ENCODE measurements at regions not wholly inside any gene's neighbourhood (a gene's known extent, or its start where the extent isn't known, plus 50 kb on each side); places are given as distances from the start of the nearest gene placed in this dataset.

DNA sequence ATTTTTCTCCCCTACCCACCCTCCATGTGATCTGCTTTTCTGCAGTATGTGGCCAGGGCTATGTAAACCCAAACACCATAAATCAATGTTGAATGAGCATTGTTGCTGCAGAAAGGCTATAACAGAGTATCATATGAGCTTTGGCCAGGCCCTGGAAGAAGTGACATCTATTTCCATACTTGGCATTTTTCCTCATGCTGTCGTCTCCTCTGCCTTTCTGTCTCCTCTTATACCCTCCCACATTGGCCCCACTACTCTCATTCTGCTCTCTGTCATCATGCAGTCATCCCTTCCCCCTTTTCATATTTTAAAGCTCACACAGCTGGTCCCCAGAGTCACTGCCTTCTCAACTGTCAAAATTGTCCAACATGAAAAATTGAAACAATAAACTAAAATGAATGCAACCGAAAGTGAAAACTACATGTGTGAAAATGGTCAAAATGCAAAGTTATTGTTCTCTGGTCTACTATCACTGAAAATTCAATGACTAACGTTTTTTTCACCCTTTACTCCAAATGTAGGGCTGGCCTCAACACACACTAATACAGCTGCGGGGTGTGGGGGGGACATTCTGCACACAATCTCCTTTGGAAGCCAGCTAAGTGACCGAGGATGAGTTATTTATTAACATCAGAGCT lies 290.7 kb upstream of the TMPO start:
- no peaks in the 10 kb centered on the region for H3K9me3 Mint-ChIP-seq
- H3K4me3 Mint-ChIP-seq: no peak overlapping the region
- no peaks in the 10 kb centered on the region for H3K27me3 Mint-ChIP-seq (ENCODE audit: low read depth)
- H3K36me3 Mint-ChIP-seq (ENCODE audit: low read depth): no peaks in the 10 kb centered on the region
- H3K4me1 Mint-ChIP-seq (ENCODE audit: low read depth): peaks cover 2% of the 10 kb centered on the region
- H3K27ac Mint-ChIP-seq: no peak overlapping the region

DNA sequence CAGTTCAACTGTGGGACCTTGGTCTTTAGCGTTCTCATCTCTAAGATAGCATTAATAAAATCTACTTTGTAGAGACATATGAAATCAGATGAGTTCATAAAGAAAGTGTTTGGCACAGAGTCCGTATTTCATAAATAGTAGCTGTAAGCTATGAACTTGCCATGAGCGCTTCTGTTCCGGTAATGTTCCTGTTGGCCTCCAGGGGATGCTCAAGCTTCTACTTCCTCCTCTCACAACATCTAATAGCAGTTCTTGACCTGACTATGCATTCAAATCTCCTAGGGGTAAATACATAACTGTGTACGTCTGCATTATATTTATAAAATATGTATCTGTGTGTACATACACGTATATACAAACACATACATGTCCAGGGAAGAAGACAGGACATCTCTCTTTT lies 288.2 kb upstream of the TMPO start:
- Mint-ChIP-seq H3K27me3 (ENCODE audit: low read depth) (peaks cover 6% of the 10 kb centered on the region), H3K27ac (no peak overlapping the region), H3K4me1 (ENCODE audit: low read depth) (peaks cover 2% of the 10 kb centered on the region), H3K4me3 (no peak overlapping the region), H3K36me3 (ENCODE audit: low read depth) (no peaks in the 10 kb centered on the region), H3K9me3 (no peaks in the 10 kb centered on the region)

DNA sequence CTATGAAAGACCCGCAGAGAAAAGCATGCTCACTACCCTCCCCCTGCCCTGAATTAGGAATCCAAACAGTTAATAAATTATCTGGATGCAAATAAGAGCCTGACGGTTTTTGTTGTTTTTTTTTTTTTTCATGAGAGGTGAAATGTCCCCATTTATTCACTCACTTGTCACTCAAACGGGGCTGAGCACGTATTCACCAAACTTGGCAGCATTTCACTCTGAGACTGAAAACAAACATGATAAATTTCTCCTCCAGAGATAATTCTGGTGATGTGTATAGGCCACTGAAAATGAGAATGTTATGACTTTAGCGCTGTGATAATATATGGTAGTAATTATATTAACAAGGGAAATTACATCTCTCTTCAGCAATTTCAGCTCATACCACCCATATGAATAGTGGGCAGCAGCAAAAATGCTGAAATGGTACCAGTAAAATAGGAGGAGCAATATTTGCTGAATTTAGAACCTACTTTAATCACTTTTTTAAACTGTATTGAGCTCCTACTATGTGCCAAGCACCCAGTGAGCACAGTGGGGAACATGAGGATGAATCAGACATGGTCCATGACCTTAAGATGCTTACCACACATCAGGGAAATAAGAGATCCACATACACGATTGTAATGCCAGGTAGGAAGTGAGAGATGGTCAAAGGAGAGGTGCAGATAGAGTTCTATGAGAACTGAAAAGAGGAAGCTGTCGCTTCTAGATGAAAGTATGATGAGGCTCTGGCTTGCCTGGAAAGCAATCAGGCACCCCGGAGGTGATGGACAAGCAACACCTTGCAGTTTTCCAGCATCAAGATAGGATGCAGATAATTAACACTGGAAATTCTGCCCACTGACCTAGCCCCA lies 286.5 kb upstream of the TMPO start:
- Mint-ChIP-seq H3K36me3 (ENCODE audit: low read depth) (no peaks in the 10 kb centered on the region), H3K9me3 (no peaks in the 10 kb centered on the region), H3K27me3 (ENCODE audit: low read depth) (peaks cover 6% of the 10 kb centered on the region), H3K4me1 (ENCODE audit: low read depth) (peaks cover 2% of the 10 kb centered on the region), H3K27ac (no peak overlapping the region), H3K4me3 (no peak overlapping the region)

DNA sequence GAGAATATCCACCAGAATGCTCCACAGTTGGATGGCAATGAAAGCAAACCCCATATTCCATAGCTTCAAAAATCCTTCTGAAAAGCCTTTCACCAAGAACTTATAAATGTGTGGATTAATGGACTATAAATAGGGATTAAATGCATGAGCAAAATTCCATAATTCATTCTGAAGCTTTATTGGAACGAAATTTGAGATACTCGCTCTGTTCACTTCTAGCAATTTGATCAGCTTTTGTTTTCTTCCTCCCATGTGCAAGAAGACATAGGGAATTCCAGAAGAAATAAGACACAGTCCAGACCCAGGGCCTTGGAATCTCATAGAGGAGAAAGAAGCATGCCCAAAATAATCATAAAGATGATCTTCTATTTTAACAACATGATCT lies 285.9 kb upstream of the TMPO start:
- peaks cover 2% of the 10 kb centered on the region for H3K4me1 Mint-ChIP-seq (ENCODE audit: low read depth)
- H3K9me3 Mint-ChIP-seq: no peaks in the 10 kb centered on the region
- no peak overlapping the region for H3K27ac Mint-ChIP-seq
- no peak overlapping the region for H3K4me3 Mint-ChIP-seq
- H3K36me3 Mint-ChIP-seq (ENCODE audit: low read depth): no peaks in the 10 kb centered on the region
- peaks cover 6% of the 10 kb centered on the region for H3K27me3 Mint-ChIP-seq (ENCODE audit: low read depth)

DNA sequence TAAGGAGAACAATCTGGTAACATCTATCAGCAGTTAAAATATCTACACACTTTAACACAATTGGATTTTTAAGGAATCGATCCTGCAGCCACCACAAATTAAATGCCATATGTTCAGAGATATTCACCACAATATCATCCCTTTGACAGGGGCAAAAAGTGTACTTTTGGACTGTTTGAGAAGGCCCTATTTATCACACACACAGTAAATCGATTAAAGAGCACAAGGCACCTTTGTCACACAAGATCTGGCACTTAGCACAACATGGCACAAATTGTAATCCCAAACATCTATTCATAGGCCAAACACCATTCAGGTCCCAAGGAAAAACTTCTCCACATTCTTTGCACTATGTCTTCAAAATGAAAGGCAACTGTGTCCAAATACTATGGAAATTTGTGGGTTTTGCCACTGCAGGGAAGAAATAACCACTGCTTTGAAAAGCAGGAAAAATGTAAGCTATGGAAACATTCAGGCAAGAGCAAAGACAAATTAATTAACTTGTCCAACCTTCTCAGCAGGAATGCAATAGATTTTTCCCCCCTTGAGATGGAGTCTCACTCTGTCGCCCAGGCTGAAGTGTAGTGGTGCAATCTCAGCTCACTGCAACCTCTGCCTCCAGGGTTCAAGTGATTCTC lies 282.5 kb upstream of the TMPO start:
- H3K4me1 Mint-ChIP-seq (ENCODE audit: low read depth): no peaks in the 10 kb centered on the region
- H3K27ac Mint-ChIP-seq: no peak overlapping the region
- H3K27me3 Mint-ChIP-seq (ENCODE audit: low read depth): peaks cover 6% of the 10 kb centered on the region
- H3K4me3 Mint-ChIP-seq: no peak overlapping the region
- H3K36me3 Mint-ChIP-seq (ENCODE audit: low read depth): no peaks in the 10 kb centered on the region
- no peaks in the 10 kb centered on the region for H3K9me3 Mint-ChIP-seq

DNA sequence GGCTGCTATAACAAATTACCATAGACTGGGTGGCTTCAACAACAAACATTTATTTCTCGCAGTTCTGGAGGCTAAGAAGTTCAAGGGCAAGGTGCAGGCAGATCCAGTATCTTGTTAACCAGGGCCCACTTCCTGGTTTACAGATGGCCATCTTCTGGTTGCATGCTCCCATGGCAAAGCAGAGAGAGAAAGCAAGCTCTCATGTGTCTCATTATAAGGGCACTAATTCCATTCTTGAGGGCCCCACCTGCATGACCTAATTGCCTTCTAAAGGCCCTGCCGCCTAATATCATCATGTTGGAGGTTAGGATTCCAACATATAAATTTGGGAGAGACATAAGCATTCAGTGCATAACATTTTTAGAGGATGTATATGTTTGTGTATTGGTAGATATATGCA lies 280.1 kb upstream of the TMPO start:
- Mint-ChIP-seq H3K36me3 (ENCODE audit: low read depth) (no peaks in the 10 kb centered on the region), H3K4me1 (ENCODE audit: low read depth) (no peaks in the 10 kb centered on the region), H3K27me3 (ENCODE audit: low read depth) (peaks cover 9% of the 10 kb centered on the region), H3K4me3 (no peak overlapping the region), H3K27ac (no peak overlapping the region), H3K9me3 (no peaks in the 10 kb centered on the region)

DNA sequence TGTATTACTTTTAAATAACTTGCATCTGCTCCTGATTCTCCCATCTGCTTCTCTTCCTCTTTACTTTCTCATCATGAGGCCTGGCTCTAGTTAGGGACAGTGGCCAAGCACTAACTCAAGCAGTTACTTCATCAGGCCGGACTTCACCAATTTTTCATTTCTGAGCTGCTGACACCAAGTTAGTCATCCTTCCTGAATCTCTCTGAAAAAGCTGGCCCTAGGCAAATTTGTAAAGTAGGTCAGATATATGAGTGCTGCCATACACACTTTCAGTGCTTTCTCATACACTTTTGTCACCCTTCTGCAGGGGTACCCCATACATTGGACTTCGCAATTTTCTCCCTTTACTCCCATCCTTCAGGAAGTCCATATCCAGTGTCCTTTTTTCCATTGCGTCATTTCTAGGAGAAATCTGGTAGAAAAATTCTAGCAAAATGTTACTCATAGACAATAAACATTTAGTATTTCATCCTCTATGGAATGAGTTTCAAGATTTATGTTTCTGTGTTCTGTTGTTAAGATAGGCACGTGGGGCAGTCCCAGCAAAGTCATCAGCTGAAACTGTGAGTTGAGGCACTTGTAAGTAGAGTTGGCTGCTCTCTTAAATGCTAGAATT lies 276.8 kb upstream of the TMPO start:
- no peaks in the 10 kb centered on the region for H3K9me3 Mint-ChIP-seq

DNA sequence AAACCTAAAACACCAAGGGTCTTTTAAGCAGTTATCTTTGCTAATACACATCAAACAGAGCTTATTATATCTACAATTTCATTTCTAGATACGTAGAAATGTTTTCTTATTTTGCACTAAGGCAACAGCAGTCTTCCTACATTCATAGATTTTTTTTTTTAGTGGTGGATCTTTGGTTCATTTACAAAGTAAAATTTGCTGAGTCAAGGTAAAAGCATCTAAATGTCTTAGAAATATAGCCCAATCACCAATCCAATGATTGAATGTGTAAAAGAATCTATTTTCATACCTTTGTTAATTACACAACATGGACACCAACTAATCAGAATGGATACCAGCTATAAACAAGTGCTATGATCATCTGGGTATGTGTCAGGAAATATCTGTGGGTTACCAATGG lies 272.2 kb upstream of the TMPO start:
- no peaks in the 10 kb centered on the region for H3K9me3 Mint-ChIP-seq
- no peaks in the 10 kb centered on the region for H3K36me3 Mint-ChIP-seq (ENCODE audit: low read depth)
- no peaks in the 10 kb centered on the region for H3K4me1 Mint-ChIP-seq (ENCODE audit: low read depth)
- no peak overlapping the region for H3K27ac Mint-ChIP-seq
- H3K27me3 Mint-ChIP-seq (ENCODE audit: low read depth): peaks cover 6% of the 10 kb centered on the region
- no peak overlapping the region for H3K4me3 Mint-ChIP-seq

More for the DNA sequence above, 276.8 kb upstream of the TMPO start:
- no peaks in the 10 kb centered on the region for H3K4me1 Mint-ChIP-seq (ENCODE audit: low read depth)
- no peak overlapping the region for H3K27ac Mint-ChIP-seq
- no peak overlapping the region for H3K4me3 Mint-ChIP-seq
- H3K27me3 Mint-ChIP-seq (ENCODE audit: low read depth): peaks cover 3% of the 10 kb centered on the region
- no peaks in the 10 kb centered on the region for H3K36me3 Mint-ChIP-seq (ENCODE audit: low read depth)

DNA sequence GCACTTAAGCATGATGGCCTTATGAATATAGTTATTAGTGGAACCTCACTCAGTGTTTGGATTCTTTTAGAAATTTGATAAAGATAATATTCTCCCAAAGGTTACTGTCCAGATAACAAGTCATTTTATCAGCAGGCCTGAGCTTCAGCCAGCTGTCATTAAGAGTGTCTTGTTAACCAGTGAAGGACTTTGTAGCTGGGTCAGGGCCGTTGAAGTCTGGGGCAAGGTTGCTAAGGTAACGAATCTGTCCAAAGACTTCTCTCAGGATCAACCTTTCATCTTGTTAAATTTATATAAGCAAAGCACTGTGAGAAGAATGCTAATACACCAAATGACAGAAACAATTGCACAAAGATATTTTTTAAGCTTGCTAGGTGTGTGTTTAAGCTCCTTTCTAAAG lies 271.3 kb upstream of the TMPO start:
- no peaks in the 10 kb centered on the region for H3K9me3 Mint-ChIP-seq
- no peak overlapping the region for H3K4me3 Mint-ChIP-seq
- H3K27me3 Mint-ChIP-seq (ENCODE audit: low read depth): peaks cover 4% of the 10 kb centered on the region
- H3K27ac Mint-ChIP-seq: no peak overlapping the region
- H3K4me1 Mint-ChIP-seq (ENCODE audit: low read depth): no peaks in the 10 kb centered on the region
- H3K36me3 Mint-ChIP-seq (ENCODE audit: low read depth): no peaks in the 10 kb centered on the region

DNA sequence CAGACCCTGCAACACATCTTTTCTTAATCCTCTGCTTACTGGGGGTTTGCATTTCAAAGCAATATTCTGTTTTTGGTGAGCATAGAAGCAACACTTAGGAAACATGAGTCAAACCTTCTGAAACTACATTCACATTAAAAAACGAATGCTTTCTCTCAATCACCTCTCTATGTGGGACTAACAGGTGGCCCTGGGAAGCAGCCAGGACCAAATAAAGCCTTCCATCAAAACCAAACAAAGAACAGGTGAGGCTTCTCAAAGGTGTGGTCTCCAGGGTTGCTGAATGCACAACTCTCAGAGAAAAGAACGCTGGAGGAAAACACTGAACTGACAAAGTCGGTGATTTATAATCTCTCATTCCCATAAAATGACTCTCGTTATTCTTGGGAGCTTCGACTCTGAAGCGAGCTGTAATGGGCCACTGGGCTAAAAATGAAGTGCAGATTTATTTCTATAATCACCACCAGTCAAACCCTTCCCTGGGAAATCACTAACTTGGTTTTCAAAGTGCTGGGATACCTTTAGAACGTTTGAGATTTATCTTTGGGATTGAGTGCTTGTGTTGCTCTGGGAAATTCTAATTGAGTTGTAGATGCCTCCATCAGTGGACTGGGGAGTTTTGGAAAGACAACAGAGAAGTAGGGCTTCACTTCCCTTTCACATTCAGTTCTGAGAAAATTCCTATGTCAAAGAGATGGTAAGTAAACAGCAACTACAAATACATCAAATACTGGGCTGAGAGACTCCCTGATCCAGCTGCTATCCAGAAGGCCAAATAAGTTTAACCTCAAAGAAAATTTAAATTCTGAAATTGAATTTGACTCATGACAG lies 262.0 kb upstream of the TMPO start:
- Mint-ChIP-seq H3K27me3 (ENCODE audit: low read depth) (peaks cover 5% of the 10 kb centered on the region), H3K4me3 (no peak overlapping the region), H3K36me3 (ENCODE audit: low read depth) (no peaks in the 10 kb centered on the region), H3K9me3 (no peaks in the 10 kb centered on the region), H3K27ac (no peak overlapping the region), H3K4me1 (ENCODE audit: low read depth) (no peaks in the 10 kb centered on the region)

DNA sequence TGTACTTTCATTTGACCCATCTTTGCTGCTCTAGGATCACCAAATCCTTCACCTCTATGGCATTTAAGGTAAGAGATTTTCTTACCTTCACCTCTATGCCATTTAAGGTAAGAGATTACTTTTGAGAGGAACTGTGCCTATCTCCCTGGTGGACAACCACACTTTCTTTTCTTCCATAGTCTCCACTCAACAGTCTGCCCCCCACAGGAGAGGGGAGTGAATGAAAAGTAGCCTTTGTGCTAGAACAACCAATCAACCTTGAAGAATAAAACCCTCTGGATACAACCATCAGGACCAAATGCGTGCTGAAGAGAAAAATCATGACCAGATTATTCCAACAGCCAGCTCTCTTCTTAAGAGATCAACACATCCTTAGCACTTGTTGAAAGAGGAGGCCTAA lies 258.6 kb upstream of the TMPO start:
- H3K36me3 Mint-ChIP-seq (ENCODE audit: low read depth): no peaks in the 10 kb centered on the region
- no peak overlapping the region for H3K27ac Mint-ChIP-seq
- H3K4me3 Mint-ChIP-seq: no peak overlapping the region
- H3K4me1 Mint-ChIP-seq (ENCODE audit: low read depth): no peaks in the 10 kb centered on the region
- H3K9me3 Mint-ChIP-seq: no peaks in the 10 kb centered on the region
- H3K27me3 Mint-ChIP-seq (ENCODE audit: low read depth): peaks cover 5% of the 10 kb centered on the region

DNA sequence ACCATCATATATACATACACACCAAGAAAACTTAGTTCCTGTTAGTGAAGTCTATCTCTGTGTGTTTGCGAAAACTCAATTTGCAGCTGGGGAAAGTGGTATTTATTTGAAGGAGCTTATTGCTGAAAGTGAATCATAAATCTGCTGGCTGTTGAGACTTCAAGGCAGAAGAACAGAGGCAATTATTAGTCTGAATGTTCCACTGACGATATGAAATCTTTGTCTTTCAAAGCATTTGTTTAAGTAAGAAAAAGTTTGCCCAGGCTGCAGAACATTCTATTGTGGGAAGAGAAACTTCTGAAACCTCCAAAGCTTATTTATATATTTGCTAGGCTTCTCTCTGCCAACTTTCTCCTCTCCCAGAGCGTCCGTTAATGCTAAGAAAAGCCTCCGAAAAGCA lies 255.7 kb upstream of the TMPO start:
- H3K4me1 Mint-ChIP-seq (ENCODE audit: low read depth): no peaks in the 10 kb centered on the region

DNA sequence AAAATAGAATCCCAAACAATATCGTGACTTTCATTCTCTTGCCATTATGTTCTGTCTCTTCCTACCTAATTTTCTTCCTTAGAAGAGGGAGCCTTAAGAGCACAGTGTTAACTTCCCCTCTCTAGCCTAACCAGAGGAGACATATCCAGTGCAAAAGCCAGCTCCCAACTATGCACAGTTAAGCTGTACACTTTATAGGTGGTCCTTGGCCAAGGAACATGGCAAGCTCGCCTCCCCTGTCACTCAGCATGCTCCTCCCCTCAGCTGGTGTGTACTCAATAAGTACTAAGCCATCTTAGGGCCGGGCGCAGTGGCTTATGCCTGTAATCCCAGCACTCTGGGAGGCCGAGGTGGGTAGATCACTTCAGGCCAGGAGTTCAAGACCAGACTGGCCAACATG lies 255.1 kb upstream of the TMPO start:
- Mint-ChIP-seq H3K27me3 (ENCODE audit: low read depth) (peaks cover 6% of the 10 kb centered on the region), H3K4me1 (ENCODE audit: low read depth) (no peaks in the 10 kb centered on the region), H3K27ac (no peak overlapping the region), H3K36me3 (ENCODE audit: low read depth) (no peaks in the 10 kb centered on the region), H3K9me3 (no peaks in the 10 kb centered on the region), H3K4me3 (no peak overlapping the region)

More for the DNA sequence above, 255.7 kb upstream of the TMPO start:
- Mint-ChIP-seq H3K27me3 (ENCODE audit: low read depth) (peaks cover 9% of the 10 kb centered on the region), H3K27ac (no peak overlapping the region), H3K36me3 (ENCODE audit: low read depth) (no peaks in the 10 kb centered on the region), H3K9me3 (no peaks in the 10 kb centered on the region), H3K4me3 (no peak overlapping the region)

DNA sequence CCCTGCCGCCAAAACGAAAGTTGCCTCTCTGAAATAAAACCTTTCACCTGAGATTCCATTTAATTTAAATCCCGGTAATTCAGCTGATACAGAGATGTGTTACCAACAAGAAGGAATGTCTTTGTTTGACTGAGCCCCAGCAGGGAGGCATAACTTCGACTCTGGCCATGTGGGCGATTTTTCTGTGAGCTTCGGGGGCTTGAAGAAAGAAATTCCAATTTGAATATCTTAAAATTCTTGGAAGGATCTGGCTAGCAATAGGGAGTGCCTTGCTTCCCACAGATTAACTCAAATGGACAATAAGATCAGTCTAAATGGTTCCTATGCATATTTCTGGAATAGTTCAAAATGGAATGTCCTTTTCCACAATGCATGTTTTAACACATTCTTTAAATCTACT lies 252.5 kb upstream of the TMPO start:
- Mint-ChIP-seq H3K27me3 (ENCODE audit: low read depth) (peaks cover 5% of the 10 kb centered on the region), H3K27ac (no peak overlapping the region), H3K4me1 (ENCODE audit: low read depth) (no peaks in the 10 kb centered on the region), H3K36me3 (ENCODE audit: low read depth) (no peaks in the 10 kb centered on the region), H3K9me3 (no peaks in the 10 kb centered on the region), H3K4me3 (no peak overlapping the region)
